ENCODE measurements at regions not wholly inside any gene's neighbourhood (a gene's known extent, or its start where the extent isn't known, plus 50 kb on each side); places are given as distances from the start of the nearest gene placed in this dataset.
A peak's percentile ranks its signal among the peaks of the same experiment; 100 is the strongest.

DNA sequence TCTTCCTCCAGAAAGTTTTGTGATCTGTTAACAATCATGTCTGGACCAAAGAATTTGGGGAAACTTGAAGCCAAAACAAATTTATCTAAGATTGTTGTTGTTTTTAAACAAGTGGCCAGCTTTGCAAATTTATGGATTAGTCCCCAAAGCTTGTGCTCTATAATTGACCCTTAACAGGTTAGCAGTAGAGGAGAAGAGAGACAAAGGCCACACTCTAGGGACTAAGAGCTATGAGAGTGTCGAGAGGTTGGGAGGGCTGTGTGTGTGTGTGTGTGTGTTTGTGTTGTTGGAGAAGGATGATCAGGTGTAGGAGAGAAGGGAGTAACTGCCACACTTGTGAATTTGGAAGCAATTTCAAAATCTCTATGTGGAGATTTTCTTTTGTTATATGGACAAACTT, 367.3 kb downstream of the KCNRG start:
- DNase-seq (no peak), ATAC-seq (replicated peaks in 1 of 4) (no peak)
- Histone ChIP-seq H3K4me3 (ENCODE audit: control insufficient read depth in 1 of 2, extremely low read depth in 1 of 2, low read length in 1 of 2) (no peak overlapping the region), H3K4me1 (ENCODE audit: control insufficient read depth in 1 of 2, extremely low read depth in 1 of 2, insufficient read depth in 2 of 2, low read length in 2 of 2) (peaks cover 3 to 18% of the 10 kb centered on the region in 2 experiments), H3K27me3 (replicated peaks in 1 of 2; ENCODE audit: control insufficient read depth in 2 of 2, extremely low read depth in 1 of 2, insufficient read depth in 2 of 2, low read length in 1 of 2) (no peaks in the 10 kb centered on the region), H3K36me3 (ENCODE audit: control insufficient read depth in 2 of 2, extremely low read depth in 1 of 2, insufficient read depth in 1 of 2, low read length in 1 of 2) (no peaks in the 10 kb centered on the region), H3K9me3 (no peaks in the 10 kb centered on the region), H3K27ac (ENCODE audit: low read length) (no peak overlapping the region)
- CTCF ChIA-PET = no interaction called here
- Mint-ChIP-seq H3K9me3 (peaks cover 9 to 19% (median 16%) of the 10 kb centered on the region in 3 donors), H3K27ac (no peak overlapping the region), H3K36me3 (peaks cover 9% of the 10 kb centered on the region), H3K27me3 (peaks cover 0 to 5% of the 10 kb centered on the region in 2 donors), H3K4me3 (no peak overlapping the region), H3K4me1 (peaks cover 20 to 29% (median 20%) of the 10 kb centered on the region in 3 donors)
- POLR2A ChIA-PET = interaction anchor here in 1 of 2 donors (0.6 kb wide), 1 partner anchor 76 kb away, joined by 3 read pairs; no protein-coding TSS in a partner anchor
- WGBS (ENCODE audit: insufficient coverage) = no CpG with 5 or more reads among the region's 1 CpG

DNA sequence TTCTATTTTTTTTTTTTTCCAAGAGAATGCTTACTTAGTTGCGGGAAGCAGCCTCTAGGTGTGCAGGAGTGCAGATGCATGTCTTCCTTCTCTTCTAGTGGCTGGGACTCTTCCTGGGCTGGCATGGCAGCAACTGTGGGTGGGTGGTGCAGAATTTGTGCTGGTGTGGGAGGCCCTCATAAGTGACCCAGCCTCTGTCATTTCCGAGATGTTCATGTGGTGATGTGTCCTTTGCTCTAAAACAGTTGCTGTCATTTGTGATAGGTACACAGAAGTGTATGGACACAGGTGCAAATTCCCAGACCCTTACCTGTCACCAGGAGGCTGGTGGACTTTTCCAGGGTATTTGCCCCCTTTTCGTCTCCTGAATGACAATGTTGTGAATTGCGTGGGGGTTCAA, 367.7 kb downstream of the KCNRG start:
- ATAC-seq (replicated peaks in 1 of 4) (no peak), DNase-seq (no peak)
- H3K36me3 ChIP-seq (ENCODE audit: control insufficient read depth in 2 of 2, extremely low read depth in 1 of 2, insufficient read depth in 1 of 2, low read length in 1 of 2) = no peaks in the 10 kb centered on the region
- ChIA-PET POLR2A (no interaction called here), CTCF (no interaction called here)
- Mint-ChIP-seq H3K4me1 (peaks cover 19 to 29% (median 20%) of the 10 kb centered on the region in 3 donors), H3K27ac (no peak overlapping the region), H3K27me3 (peaks cover 0 to 5% of the 10 kb centered on the region in 2 donors), H3K36me3 (peaks cover 9% of the 10 kb centered on the region), H3K9me3 (peaks cover 9 to 19% (median 16%) of the 10 kb centered on the region in 3 donors), H3K4me3 (no peak overlapping the region)
- H3K27ac ChIP-seq (ENCODE audit: low read length) = no peak overlapping the region
- no CpG with 5 or more reads among the region's 4 CpGs for WGBS (ENCODE audit: insufficient coverage)
- H3K4me3 ChIP-seq (ENCODE audit: control insufficient read depth in 1 of 2, extremely low read depth in 1 of 2, low read length in 1 of 2) = no peak overlapping the region
- no peaks in the 10 kb centered on the region for H3K27me3 ChIP-seq (replicated peaks in 1 of 2; ENCODE audit: control insufficient read depth in 2 of 2, extremely low read depth in 1 of 2, insufficient read depth in 2 of 2, low read length in 1 of 2)
- H3K4me1 ChIP-seq (ENCODE audit: control insufficient read depth in 1 of 2, extremely low read depth in 1 of 2, insufficient read depth in 2 of 2, low read length in 2 of 2) = peaks cover 3 to 18% of the 10 kb centered on the region in 2 experiments
- H3K9me3 ChIP-seq = no peaks in the 10 kb centered on the region

DNA sequence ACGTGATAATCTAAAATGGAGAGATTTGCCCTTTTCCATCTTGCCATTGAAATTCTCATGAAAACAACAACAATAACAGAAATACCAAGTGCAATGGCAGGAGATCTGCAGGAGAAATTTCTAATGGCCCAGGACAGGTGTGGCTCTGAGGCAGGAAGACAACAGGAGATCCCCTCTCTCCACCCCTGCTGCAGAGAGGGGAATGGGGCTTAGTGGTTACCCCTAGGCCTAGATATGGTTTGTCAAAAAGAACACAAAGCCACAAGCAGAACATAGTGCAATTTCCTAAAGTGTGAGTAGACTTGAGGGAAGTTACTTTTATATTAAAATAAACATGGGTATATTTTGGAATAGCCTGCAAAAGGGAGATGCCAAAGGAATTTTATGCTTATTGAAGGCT, 369.5 kb downstream of the KCNRG start:
- peak in 1 of 4 experiments; percentile 29 for ATAC-seq (replicated peaks in 1 of 4)
- Mint-ChIP-seq H3K36me3 (peaks cover 9% of the 10 kb centered on the region), H3K9me3 (peaks cover 9 to 19% (median 16%) of the 10 kb centered on the region in 3 donors), H3K27ac (peak overlapping the region; percentile 22 to 45), H3K4me1 (peaks cover 12 to 22% (median 13%) of the 10 kb centered on the region in 3 donors), H3K27me3 (peaks cover 0 to 1% of the 10 kb centered on the region in 2 donors), H3K4me3 (no peak overlapping the region)
- DNase-seq = no peak
- Histone ChIP-seq H3K27me3 (replicated peaks in 1 of 2; ENCODE audit: control insufficient read depth in 2 of 2, extremely low read depth in 1 of 2, insufficient read depth in 2 of 2, low read length in 1 of 2) (no peaks in the 10 kb centered on the region), H3K9me3 (no peaks in the 10 kb centered on the region), H3K4me1 (ENCODE audit: control insufficient read depth in 1 of 2, extremely low read depth in 1 of 2, insufficient read depth in 2 of 2, low read length in 2 of 2) (peaks cover 3 to 10% of the 10 kb centered on the region in 2 experiments), H3K36me3 (ENCODE audit: control insufficient read depth in 2 of 2, extremely low read depth in 1 of 2, insufficient read depth in 1 of 2, low read length in 1 of 2) (no peaks in the 10 kb centered on the region), H3K4me3 (ENCODE audit: control insufficient read depth in 1 of 2, extremely low read depth in 1 of 2, low read length in 1 of 2) (no peak overlapping the region), H3K27ac (ENCODE audit: low read length) (no peak overlapping the region)
- CTCF ChIA-PET = no interaction called here
- POLR2A ChIA-PET = no interaction called here
- WGBS (ENCODE audit: insufficient coverage) = no CpG with 5 or more reads among the region's 1 CpG

DNA sequence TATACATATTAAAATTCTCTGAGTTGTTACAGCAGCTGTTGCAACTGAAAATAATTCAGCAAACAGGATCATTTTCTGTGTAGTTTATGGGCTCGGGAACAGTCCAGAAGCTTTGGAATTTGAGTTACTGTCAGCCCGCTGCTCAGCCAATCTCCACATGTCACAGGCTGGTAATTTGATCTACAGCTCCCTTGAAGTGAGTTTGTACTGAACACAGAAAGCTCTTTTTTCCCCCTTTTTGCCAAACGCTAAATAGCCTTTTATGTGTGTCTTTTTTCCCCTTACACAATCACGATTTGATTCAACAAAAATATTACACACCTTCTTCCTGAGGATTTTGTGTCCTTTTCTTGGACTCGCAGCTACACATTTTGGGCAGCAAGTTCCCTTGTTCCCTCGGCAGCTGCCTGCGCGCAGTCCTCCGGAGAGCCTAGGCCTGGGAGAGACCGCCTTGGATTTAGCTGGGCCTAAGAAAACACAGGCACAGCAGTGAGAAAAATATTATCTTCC, 371.4 kb downstream of the KCNRG start:
- H3K27me3 Mint-ChIP-seq = peaks cover 0 to 1% of the 10 kb centered on the region in 2 donors
- Histone ChIP-seq H3K4me3 (ENCODE audit: control insufficient read depth in 1 of 2, extremely low read depth in 1 of 2, low read length in 1 of 2) (no peak overlapping the region), H3K27me3 (replicated peaks in 1 of 2; ENCODE audit: control insufficient read depth in 2 of 2, extremely low read depth in 1 of 2, insufficient read depth in 2 of 2, low read length in 1 of 2) (no peaks in the 10 kb centered on the region), H3K36me3 (ENCODE audit: control insufficient read depth in 2 of 2, extremely low read depth in 1 of 2, insufficient read depth in 1 of 2, low read length in 1 of 2) (no peaks in the 10 kb centered on the region), H3K9me3 (no peaks in the 10 kb centered on the region), H3K4me1 (ENCODE audit: control insufficient read depth in 1 of 2, extremely low read depth in 1 of 2, insufficient read depth in 2 of 2, low read length in 2 of 2) (peaks cover 3 to 10% of the 10 kb centered on the region in 2 experiments), H3K27ac (ENCODE audit: low read length) (no peak overlapping the region)
- ATAC-seq (replicated peaks in 1 of 4) (no peak), DNase-seq (no peak)
- H3K4me3 Mint-ChIP-seq = no peak overlapping the region
- CTCF ChIA-PET = interaction anchor here (0.6 to 1.5 kb wide), 6 partner anchors 8 to 522 kb away, joined by 3 read pairs; no protein-coding TSS in a partner anchor
- peaks cover 0 to 5% (median 3%) of the 10 kb centered on the region in 3 donors for H3K9me3 Mint-ChIP-seq
- no peaks in the 10 kb centered on the region for H3K36me3 Mint-ChIP-seq
- WGBS (ENCODE audit: insufficient coverage) = 94% methylated on average over 6 of the region's 10 CpGs
- POLR2A ChIA-PET = interaction anchor here in 1 of 2 donors (0.6 kb wide), 1 partner anchor 164 kb away, joined by 8 read pairs; no protein-coding TSS in a partner anchor
- H3K27ac Mint-ChIP-seq = no peak overlapping the region
- peaks cover 12 to 22% (median 13%) of the 10 kb centered on the region in 3 donors for H3K4me1 Mint-ChIP-seq

DNA sequence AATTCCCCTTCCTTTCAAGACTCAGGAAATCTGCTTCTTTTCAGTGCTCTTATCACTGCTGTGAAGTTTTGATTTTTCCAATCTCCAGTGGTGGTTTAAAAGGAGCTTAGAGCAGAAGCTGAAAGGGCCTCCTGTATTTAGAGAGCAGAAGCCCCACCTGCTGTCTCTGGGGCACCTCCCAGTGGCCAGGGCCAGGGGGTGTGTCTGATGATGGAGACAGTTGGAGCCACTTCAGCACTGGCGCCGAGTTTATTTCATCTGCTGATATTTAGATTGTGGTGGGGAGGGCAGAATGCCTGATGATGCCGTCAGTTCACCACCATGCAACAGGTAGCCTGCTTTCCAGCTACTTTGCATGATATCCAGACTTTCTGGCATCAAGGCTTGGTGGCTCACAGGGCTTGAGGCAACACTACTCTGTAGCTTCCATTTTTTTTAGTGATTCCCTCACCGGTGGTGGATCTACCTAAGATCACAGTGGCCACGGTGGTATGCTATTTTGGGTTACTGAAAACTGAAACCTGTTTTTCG, 371.9 kb downstream of the KCNRG start:
- Histone ChIP-seq H3K4me3 (ENCODE audit: control insufficient read depth in 1 of 2, extremely low read depth in 1 of 2, low read length in 1 of 2) (no peak overlapping the region), H3K9me3 (no peaks in the 10 kb centered on the region), H3K27me3 (replicated peaks in 1 of 2; ENCODE audit: control insufficient read depth in 2 of 2, extremely low read depth in 1 of 2, insufficient read depth in 2 of 2, low read length in 1 of 2) (no peaks in the 10 kb centered on the region), H3K36me3 (ENCODE audit: control insufficient read depth in 2 of 2, extremely low read depth in 1 of 2, insufficient read depth in 1 of 2, low read length in 1 of 2) (no peaks in the 10 kb centered on the region), H3K27ac (ENCODE audit: low read length) (no peak overlapping the region), H3K4me1 (ENCODE audit: control insufficient read depth in 1 of 2, extremely low read depth in 1 of 2, insufficient read depth in 2 of 2, low read length in 2 of 2) (peaks cover 3 to 10% of the 10 kb centered on the region in 2 experiments)
- H3K4me3 Mint-ChIP-seq = no peak overlapping the region
- POLR2A ChIA-PET = interaction anchor here in 1 of 2 donors (0.6 kb wide), 1 partner anchor 165 kb away, joined by 8 read pairs; no protein-coding TSS in a partner anchor
- 64% methylated on average over 3 of the region's 6 CpGs for WGBS (ENCODE audit: insufficient coverage)
- H3K27ac Mint-ChIP-seq = no peak overlapping the region
- H3K27me3 Mint-ChIP-seq = peaks cover 0 to 1% of the 10 kb centered on the region in 2 donors
- DNase-seq (peak in 27 of 35 experiments; percentile 5 to 40 (median 22)), ATAC-seq (replicated peaks in 1 of 4) (peak in 3 of 4 experiments; percentile 60 to 72 (median 65))
- peaks cover 12 to 22% (median 13%) of the 10 kb centered on the region in 3 donors for H3K4me1 Mint-ChIP-seq
- H3K9me3 Mint-ChIP-seq = no peaks in the 10 kb centered on the region
- no peaks in the 10 kb centered on the region for H3K36me3 Mint-ChIP-seq
- CTCF ChIA-PET = interaction anchor here (0.7 to 1.5 kb wide), 5 partner anchors 9 to 521 kb away, joined by 3 read pairs; no protein-coding TSS in a partner anchor

DNA sequence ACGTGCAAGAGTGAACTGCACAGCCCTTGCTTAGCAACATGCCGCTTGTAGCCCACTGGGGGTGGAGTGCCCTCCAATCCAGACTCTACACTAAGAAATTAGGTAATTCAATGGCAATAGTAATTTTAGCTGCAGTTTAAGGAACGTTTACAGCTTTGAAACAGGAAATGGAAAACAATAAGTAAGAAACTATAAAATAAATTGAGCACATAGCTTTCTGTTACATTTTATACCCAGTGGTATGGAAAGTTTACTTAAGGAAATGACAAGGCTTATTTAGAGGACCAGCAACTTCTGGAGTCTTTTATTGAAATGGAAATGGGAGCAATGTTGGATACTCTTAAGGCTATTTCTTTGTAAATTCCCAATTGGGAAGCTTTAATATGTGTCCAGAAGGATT, 373.2 kb downstream of the KCNRG start:
- Histone ChIP-seq H3K36me3 (ENCODE audit: control insufficient read depth in 2 of 2, extremely low read depth in 1 of 2, insufficient read depth in 1 of 2, low read length in 1 of 2) (no peaks in the 10 kb centered on the region), H3K9me3 (no peaks in the 10 kb centered on the region), H3K27me3 (replicated peaks in 1 of 2; ENCODE audit: control insufficient read depth in 2 of 2, extremely low read depth in 1 of 2, insufficient read depth in 2 of 2, low read length in 1 of 2) (no peaks in the 10 kb centered on the region), H3K27ac (ENCODE audit: low read length) (no peak overlapping the region), H3K4me3 (ENCODE audit: control insufficient read depth in 1 of 2, extremely low read depth in 1 of 2, low read length in 1 of 2) (no peak overlapping the region), H3K4me1 (ENCODE audit: control insufficient read depth in 1 of 2, extremely low read depth in 1 of 2, insufficient read depth in 2 of 2, low read length in 2 of 2) (peaks cover 3 to 10% of the 10 kb centered on the region in 2 experiments)
- ATAC-seq (replicated peaks in 1 of 4) (no peak), DNase-seq (no peak)
- Mint-ChIP-seq H3K36me3 (no peaks in the 10 kb centered on the region), H3K27me3 (peaks cover 0 to 1% of the 10 kb centered on the region in 2 donors), H3K9me3 (no peaks in the 10 kb centered on the region), H3K27ac (no peak overlapping the region), H3K4me3 (no peak overlapping the region), H3K4me1 (peaks cover 12 to 22% (median 13%) of the 10 kb centered on the region in 3 donors)
- WGBS (ENCODE audit: insufficient coverage) = 100% methylated on average over 1 of the region's 3 CpGs
- ChIA-PET CTCF (no interaction called here), POLR2A (no interaction called here)

Data from T-cell (primary cell).